HG02840 (cell line): ENCODE measurements at regions not wholly inside any gene's neighbourhood (a gene's known extent, or its start where the extent isn't known, plus 50 kb on each side); places are given as distances from the start of the nearest gene placed in this dataset.

ENCODE experiments used
- ATAC-seq: cut with Tn5 transposase; IDR thresholded peaks from one replicate; pipeline ENCODE4 v1.9.1; 2021; ENCODE audit warnings: mild to moderate bottlenecking, moderate library complexity, moderate number of reproducible peaks; ENCODE audit not compliant: unreplicated experiment, low FRiP score

- ATAC-seq: no peak
Measured at GRCh38 chr12:125299840-125300239, 234.6 kb downstream of the AACS start.

GRCh38 chr12:125300249-125300648, 235.0 kb downstream of the AACS start:
- no peak for ATAC-seq

- no peak for ATAC-seq
Measured at GRCh38 chr12:125303337-125303736, 238.1 kb downstream of the AACS start.

GRCh38 chr12:125304029-125304428, 238.8 kb downstream of the AACS start:
- ATAC-seq: no peak

GRCh38 chr12:125305231-125305630, 240.0 kb downstream of the AACS start:
- no peak for ATAC-seq

GRCh38 chr12:125310461-125310860, 245.2 kb downstream of the AACS start:
- no peak for ATAC-seq

- ATAC-seq: no peak
Measured at GRCh38 chr12:125311050-125311449, 245.8 kb downstream of the AACS start.

GRCh38 chr12:125312471-125312870, 247.2 kb downstream of the AACS start:
- no peak for ATAC-seq

- ATAC-seq: no peak
Measured at GRCh38 chr12:125314051-125314755, 249.0 kb downstream of the AACS start.

GRCh38 chr12:125315771-125316170, 250.5 kb downstream of the AACS start:
- no peak for ATAC-seq

- no peak for ATAC-seq
Measured at GRCh38 chr12:125320177-125320576, 254.9 kb downstream of the AACS start.

- no peak for ATAC-seq
Measured at GRCh38 chr12:125324861-125325490, 259.7 kb downstream of the AACS start.

GRCh38 chr12:125329239-125330102, 264.2 kb downstream of the AACS start:
- no peak for ATAC-seq

GRCh38 chr12:125330645-125331341, 265.6 kb downstream of the AACS start:
- ATAC-seq: no peak

GRCh38 chr12:125331342-125332052, 266.3 kb downstream of the AACS start:
- ATAC-seq: no peak

GRCh38 chr12:125332900-125333299, 267.7 kb downstream of the AACS start:
- no peak for ATAC-seq

GRCh38 chr12:125336246-125336645, 271.0 kb downstream of the AACS start:
- ATAC-seq: no peak

GRCh38 chr12:125340791-125341190, 275.6 kb downstream of the AACS start:
- no peak for ATAC-seq

GRCh38 chr12:125341422-125341821, 276.2 kb downstream of the AACS start:
- no peak for ATAC-seq

- no peak for ATAC-seq
Measured at GRCh38 chr12:125343649-125344048, 278.4 kb downstream of the AACS start.
